ENCODE measurements at regions not wholly inside any gene's neighbourhood (a gene's known extent, or its start where the extent isn't known, plus 50 kb on each side); places are given as distances from the start of the nearest gene placed in this dataset.

DNA sequence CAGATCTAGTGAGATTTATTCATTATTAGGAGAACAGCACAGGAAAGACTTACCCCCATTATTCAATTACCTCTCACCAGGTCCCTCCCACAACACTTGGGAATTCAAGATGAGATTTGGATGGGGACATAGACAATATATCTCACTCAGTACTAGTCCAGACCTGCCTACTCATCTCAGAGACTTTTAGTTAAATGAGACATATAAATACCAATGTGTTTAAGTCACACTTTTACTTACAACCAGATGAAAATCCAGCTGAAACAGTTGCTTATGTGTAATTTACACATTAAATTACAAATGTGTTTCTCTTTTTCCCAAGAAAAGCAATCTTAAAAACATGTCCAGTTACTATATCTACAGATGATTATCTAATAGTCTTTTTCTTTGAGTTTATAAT lies 1145.6 kb downstream of the KCNT2 start:
- no peaks in the 10 kb centered on the region for H3K4me1 ChIP-seq (replicated peaks)
- H3K27me3 ChIP-seq (replicated peaks) = no peaks in the 10 kb centered on the region
- no peak for DNase-seq (ENCODE audit: low read depth in 1 of 2, low spot score in 2 of 2)
- no peak overlapping the region for H3K27ac ChIP-seq
- no peaks in the 10 kb centered on the region for H3K36me3 ChIP-seq
- no peaks in the 10 kb centered on the region for H3K9me3 ChIP-seq (replicated peaks)
- H3K4me3 ChIP-seq = no peak overlapping the region

DNA sequence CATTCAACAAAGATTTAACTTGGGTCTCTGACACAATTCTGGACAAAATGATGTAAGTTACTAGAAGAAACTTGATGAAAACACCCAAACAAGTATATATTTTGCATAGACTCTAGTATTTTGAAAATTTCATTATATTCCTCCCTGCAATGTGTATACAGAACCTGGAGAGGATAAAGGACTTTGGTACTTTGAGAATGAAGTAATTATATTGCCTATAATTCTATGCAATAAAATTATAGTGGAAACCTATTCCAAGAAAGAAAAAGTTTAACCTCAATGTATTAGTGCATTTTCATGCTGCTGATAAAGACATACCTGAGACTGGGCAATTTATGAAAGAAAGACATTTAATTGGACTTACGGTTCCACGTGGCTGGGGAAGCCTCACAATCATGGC lies 1146.1 kb downstream of the KCNT2 start:
- no peak for DNase-seq (ENCODE audit: low read depth in 1 of 2, low spot score in 2 of 2)
- H3K27ac ChIP-seq = no peak overlapping the region

DNA sequence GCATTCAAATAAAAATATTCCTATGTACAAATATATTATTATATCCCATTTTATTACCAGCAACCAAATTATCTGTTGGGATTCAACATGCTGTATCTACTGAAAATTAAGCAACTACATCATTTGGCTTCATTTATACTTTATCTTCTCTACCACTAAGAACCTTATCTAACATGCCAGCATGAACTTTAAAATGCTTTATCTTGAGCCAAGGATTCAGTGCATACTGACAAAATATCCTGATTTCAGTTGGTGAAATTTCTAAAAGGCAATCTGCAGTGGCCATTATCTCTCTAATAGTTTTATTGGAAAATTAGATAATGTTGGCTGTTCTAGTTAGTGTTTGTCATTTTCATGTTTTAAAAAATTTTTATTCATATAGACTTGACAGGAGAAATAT lies 1149.9 kb downstream of the KCNT2 start:
- no peak for DNase-seq (ENCODE audit: low read depth in 1 of 2, low spot score in 2 of 2)
- no peak overlapping the region for H3K4me3 ChIP-seq
- H3K27ac ChIP-seq = no peak overlapping the region
- no peaks in the 10 kb centered on the region for H3K27me3 ChIP-seq (replicated peaks)
- H3K36me3 ChIP-seq = no peaks in the 10 kb centered on the region
- H3K9me3 ChIP-seq (replicated peaks) = no peaks in the 10 kb centered on the region
- no peaks in the 10 kb centered on the region for H3K4me1 ChIP-seq (replicated peaks)

More for the DNA sequence above, 1146.1 kb downstream of the KCNT2 start:
- Histone ChIP-seq H3K4me1 (replicated peaks) (no peaks in the 10 kb centered on the region), H3K36me3 (no peaks in the 10 kb centered on the region), H3K4me3 (no peak overlapping the region), H3K9me3 (replicated peaks) (no peaks in the 10 kb centered on the region), H3K27me3 (replicated peaks) (no peaks in the 10 kb centered on the region)

DNA sequence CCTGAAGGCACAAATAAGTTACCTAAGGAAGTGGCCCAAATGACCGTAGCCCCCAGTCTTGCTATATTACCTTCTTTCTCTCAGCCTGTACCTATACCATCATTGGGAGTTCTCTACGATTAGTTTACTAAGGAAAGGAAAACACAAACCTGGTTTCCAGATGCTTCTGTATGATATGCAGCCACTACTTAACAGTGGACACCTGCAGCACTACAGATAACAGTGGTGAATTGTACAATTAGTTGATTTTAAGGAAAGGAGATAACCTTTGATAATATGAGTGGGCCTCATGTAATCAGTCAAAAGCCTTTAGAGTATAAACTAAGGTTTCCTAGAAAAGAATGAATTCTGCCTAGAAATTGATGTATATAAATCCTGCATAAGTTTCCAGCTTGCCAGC lies 1157.4 kb downstream of the KCNT2 start:
- Histone ChIP-seq H3K27me3 (replicated peaks) (no peaks in the 10 kb centered on the region), H3K36me3 (no peaks in the 10 kb centered on the region), H3K9me3 (replicated peaks) (no peaks in the 10 kb centered on the region), H3K4me3 (no peak overlapping the region), H3K27ac (no peak overlapping the region), H3K4me1 (replicated peaks) (no peaks in the 10 kb centered on the region)
- no peak for DNase-seq (ENCODE audit: low read depth in 1 of 2, low spot score in 2 of 2)

- Histone ChIP-seq H3K4me1 (replicated peaks) (peaks cover 11% of the 10 kb centered on the region), H3K9me3 (replicated peaks) (no peaks in the 10 kb centered on the region), H3K27ac (no peak overlapping the region), H3K4me3 (no peak overlapping the region), H3K36me3 (no peaks in the 10 kb centered on the region), H3K27me3 (replicated peaks) (no peaks in the 10 kb centered on the region)
- DNase-seq (ENCODE audit: low read depth in 1 of 2, low spot score in 2 of 2) = no peak
These were observed 1168.6 kb downstream of the KCNT2 start for GRCh38 chr1:195439661-195440060.

DNA sequence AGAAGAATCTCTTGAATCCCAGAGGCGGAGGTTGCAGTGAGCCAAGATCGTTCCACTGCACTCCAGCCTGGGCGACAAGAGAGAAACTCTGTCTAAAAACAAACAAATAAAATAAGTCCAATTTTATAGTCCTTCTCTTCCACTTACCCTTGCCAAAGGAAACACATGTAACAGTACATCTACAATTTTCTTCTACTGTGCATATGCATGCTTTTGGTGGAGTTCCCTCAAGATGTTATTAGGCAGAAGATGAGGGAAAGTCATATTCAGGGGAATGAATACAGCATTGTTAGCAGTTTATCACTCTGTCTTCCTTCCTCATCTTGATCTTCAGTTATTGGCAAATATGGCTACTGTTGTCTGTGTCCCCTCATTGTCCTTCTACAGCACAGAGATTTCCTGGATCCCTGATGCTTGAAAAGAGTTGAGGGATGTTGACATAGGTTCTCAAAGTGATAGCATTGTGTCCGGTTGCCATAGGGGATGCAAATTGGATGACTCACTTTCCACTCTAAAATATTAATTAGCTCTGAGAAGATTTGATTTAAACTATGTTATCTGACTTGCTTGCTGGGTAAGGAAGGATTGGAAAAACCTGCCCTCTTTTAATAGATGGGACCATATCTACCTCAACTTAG lies 1173.6 kb downstream of the KCNT2 start:
- no peaks in the 10 kb centered on the region for H3K9me3 ChIP-seq (replicated peaks)
- H3K4me3 ChIP-seq = no peak overlapping the region
- no peaks in the 10 kb centered on the region for H3K27me3 ChIP-seq (replicated peaks)
- H3K36me3 ChIP-seq = no peaks in the 10 kb centered on the region
- peaks cover 11% of the 10 kb centered on the region for H3K4me1 ChIP-seq (replicated peaks)
- H3K27ac ChIP-seq = no peak overlapping the region
- DNase-seq (ENCODE audit: low read depth in 1 of 2, low spot score in 2 of 2) = no peak

DNA sequence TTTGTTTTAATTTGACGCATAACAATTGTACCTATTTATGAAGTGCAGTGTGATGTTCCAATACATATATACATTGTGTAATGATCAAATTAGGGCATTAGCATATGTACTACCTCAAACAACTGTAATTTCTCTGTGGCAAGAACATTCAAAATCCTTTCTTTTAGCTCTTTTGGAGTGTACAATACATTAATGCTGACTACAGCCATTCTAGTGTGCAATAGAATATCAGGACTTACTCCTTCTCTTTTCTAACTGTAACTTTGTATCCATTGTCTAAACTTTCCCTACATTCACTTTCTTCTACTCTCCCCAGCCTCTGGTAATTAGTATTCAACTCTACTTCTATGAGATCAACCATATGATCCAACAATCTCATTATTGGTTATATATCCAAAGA lies 1177.4 kb downstream of the KCNT2 start:
- no peak for DNase-seq (ENCODE audit: low read depth in 1 of 2, low spot score in 2 of 2)
- Histone ChIP-seq H3K27me3 (replicated peaks) (no peaks in the 10 kb centered on the region), H3K4me1 (replicated peaks) (no peaks in the 10 kb centered on the region), H3K27ac (no peak overlapping the region), H3K36me3 (no peaks in the 10 kb centered on the region), H3K4me3 (no peak overlapping the region), H3K9me3 (replicated peaks) (no peaks in the 10 kb centered on the region)

DNA sequence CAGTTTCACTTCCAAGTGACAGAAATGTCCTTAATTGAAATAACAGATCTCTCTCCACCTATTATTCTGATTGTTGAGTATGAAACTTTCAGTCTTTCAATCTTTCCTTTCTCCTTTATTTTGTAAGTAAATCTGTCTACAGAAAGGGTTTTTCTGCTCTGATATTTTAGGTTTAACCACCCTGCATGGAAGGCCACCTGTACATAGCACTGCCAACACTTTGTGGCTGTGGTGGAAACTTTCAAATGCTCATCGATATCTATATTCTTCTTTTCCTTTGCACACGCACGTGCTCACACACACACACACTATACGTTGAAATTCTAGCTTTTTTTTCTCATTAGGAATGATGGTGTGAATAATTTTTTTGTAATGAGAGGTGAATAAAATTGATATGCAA lies 1179.3 kb downstream of the KCNT2 start:
- H3K27ac ChIP-seq = no peak overlapping the region
- no peaks in the 10 kb centered on the region for H3K4me1 ChIP-seq (replicated peaks)
- no peaks in the 10 kb centered on the region for H3K9me3 ChIP-seq (replicated peaks)
- no peaks in the 10 kb centered on the region for H3K36me3 ChIP-seq
- H3K27me3 ChIP-seq (replicated peaks) = no peaks in the 10 kb centered on the region
- DNase-seq (ENCODE audit: low read depth in 1 of 2, low spot score in 2 of 2) = no peak
- no peak overlapping the region for H3K4me3 ChIP-seq

GRCh38 chr1:195415584-195415983 lies 1192.7 kb downstream of the KCNT2 start:
- H3K9me3 ChIP-seq (replicated peaks) = peaks cover 2% of the 10 kb centered on the region; the same call in 1 of the 2 replicates
- H3K27ac ChIP-seq = no peak overlapping the region
- no peak for DNase-seq (ENCODE audit: low read depth in 1 of 2, low spot score in 2 of 2)
- H3K36me3 ChIP-seq = no peaks in the 10 kb centered on the region
- no peaks in the 10 kb centered on the region for H3K4me1 ChIP-seq (replicated peaks)
- no peak overlapping the region for H3K4me3 ChIP-seq
- no peaks in the 10 kb centered on the region for H3K27me3 ChIP-seq (replicated peaks)

DNA sequence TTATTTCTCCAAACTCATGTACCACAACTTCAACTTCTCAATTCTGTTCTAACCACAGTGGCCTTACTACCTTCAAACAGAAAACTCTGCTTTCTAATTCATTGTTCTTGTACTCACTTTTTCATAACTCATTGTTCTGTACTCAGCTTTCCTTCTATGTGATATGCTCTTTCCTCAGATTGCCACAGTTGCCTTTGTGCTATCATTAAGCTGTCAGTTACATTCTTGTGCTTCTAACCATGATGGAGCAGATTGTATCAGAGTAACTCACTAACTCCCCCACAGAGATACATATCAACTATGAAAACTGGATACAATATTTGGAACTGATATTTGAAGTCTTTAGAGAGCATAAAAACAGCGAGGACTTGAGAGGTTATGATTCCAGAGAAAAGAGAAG lies 1213.7 kb downstream of the KCNT2 start:
- Histone ChIP-seq H3K9me3 (replicated peaks) (no peaks in the 10 kb centered on the region), H3K36me3 (no peaks in the 10 kb centered on the region), H3K27me3 (replicated peaks) (no peaks in the 10 kb centered on the region), H3K4me1 (replicated peaks) (no peaks in the 10 kb centered on the region), H3K27ac (no peak overlapping the region), H3K4me3 (no peak overlapping the region)
- no peak for DNase-seq (ENCODE audit: low read depth in 1 of 2, low spot score in 2 of 2)

- Histone ChIP-seq H3K4me3 (no peak overlapping the region), H3K36me3 (no peaks in the 10 kb centered on the region), H3K27ac (no peak overlapping the region), H3K9me3 (replicated peaks) (no peaks in the 10 kb centered on the region), H3K4me1 (replicated peaks) (no peaks in the 10 kb centered on the region), H3K27me3 (replicated peaks) (no peaks in the 10 kb centered on the region)
- DNase-seq (ENCODE audit: low read depth in 1 of 2, low spot score in 2 of 2) = no peak
These were observed 1232.0 kb downstream of the KCNT2 start for GRCh38 chr1:195376190-195376589.

DNA sequence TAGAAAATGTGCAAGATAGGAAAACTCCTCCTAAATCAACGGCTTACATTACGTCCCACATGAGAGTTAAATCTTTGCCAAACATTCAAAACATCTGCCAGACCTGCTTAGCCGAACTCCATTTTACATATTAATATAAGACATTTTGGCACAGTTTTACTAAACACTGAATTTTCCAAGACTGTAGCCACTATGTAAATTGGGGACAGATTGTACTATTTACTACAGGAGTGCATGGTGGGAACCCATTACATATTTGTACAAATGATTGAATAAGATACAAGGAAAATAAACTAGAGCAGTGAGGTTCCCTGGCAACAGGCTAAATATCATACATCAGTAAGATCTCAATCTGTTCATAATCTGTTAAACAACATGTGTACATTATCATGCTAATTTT lies 1234.4 kb downstream of the KCNT2 start:
- Histone ChIP-seq H3K27ac (no peak overlapping the region), H3K9me3 (replicated peaks) (no peaks in the 10 kb centered on the region), H3K36me3 (no peaks in the 10 kb centered on the region), H3K27me3 (replicated peaks) (no peaks in the 10 kb centered on the region), H3K4me3 (no peak overlapping the region), H3K4me1 (replicated peaks) (no peaks in the 10 kb centered on the region)
- DNase-seq (ENCODE audit: low read depth in 1 of 2, low spot score in 2 of 2) = no peak

DNA sequence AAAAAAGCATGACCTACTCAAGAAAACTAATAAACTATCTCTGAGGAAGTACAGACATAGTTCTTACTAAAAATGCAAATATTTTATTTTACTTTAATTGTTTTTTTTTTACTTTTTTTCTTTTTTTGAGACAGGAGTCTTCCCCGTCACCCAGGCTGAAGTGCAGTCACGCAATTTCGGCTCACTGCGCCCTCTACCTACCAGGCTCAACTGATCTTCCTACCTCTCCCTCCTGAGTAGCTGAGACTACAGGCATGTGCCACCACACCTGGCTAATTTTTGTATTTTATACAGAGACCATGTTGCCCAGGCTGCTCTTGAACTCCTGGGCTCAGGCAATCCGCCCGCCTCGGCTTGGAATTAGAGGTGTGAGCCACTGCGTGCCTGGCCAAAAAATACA lies 1263.1 kb downstream of the KCNT2 start:
- H3K36me3 ChIP-seq = no peaks in the 10 kb centered on the region

GRCh38 chr1:195337646-195338045 lies 1270.6 kb downstream of the KCNT2 start:
- Histone ChIP-seq H3K36me3 (no peaks in the 10 kb centered on the region), H3K27me3 (replicated peaks) (no peaks in the 10 kb centered on the region), H3K27ac (no peak overlapping the region), H3K4me3 (no peak overlapping the region), H3K9me3 (replicated peaks) (no peaks in the 10 kb centered on the region), H3K4me1 (replicated peaks) (no peaks in the 10 kb centered on the region)
- DNase-seq (ENCODE audit: low read depth in 1 of 2, low spot score in 2 of 2) = no peak

More for the DNA sequence above, 1263.1 kb downstream of the KCNT2 start:
- Histone ChIP-seq H3K27me3 (replicated peaks) (no peaks in the 10 kb centered on the region), H3K4me3 (no peak overlapping the region), H3K9me3 (replicated peaks) (no peaks in the 10 kb centered on the region), H3K4me1 (replicated peaks) (no peaks in the 10 kb centered on the region), H3K27ac (no peak overlapping the region)
- DNase-seq (ENCODE audit: low read depth in 1 of 2, low spot score in 2 of 2) = no peak

- Histone ChIP-seq H3K4me3 (no peak overlapping the region), H3K36me3 (no peaks in the 10 kb centered on the region), H3K9me3 (replicated peaks) (no peaks in the 10 kb centered on the region), H3K27me3 (replicated peaks) (no peaks in the 10 kb centered on the region), H3K4me1 (replicated peaks) (no peaks in the 10 kb centered on the region), H3K27ac (no peak overlapping the region)
- no peak for DNase-seq (ENCODE audit: low read depth in 1 of 2, low spot score in 2 of 2)
These were observed 1271.4 kb downstream of the KCNT2 start for GRCh38 chr1:195336812-195337211.

Data from SJSA1 (cell line).